Activated B cell treated with CpG ODN at 0.5 μM for 24 hours (primary cell): ENCODE measurements at regions not wholly inside any gene's neighbourhood (a gene's known extent, or its start where the extent isn't known, plus 50 kb on each side); places are given as distances from the start of the nearest gene placed in this dataset.

ENCODE experiments used
- ATAC-seq: fragments of 200-7000 bp; cut with Tn5 transposase; one replicate; pipeline ENCODE4 v1.10.0; 2021; ENCODE audit warnings: low read depth, mild to moderate bottlenecking, moderate library complexity
- CTCF ChIA-PET: fragments of 350-600 bp; sonication (Branson Sonifier 250); formaldehyde crosslinking; loops from one replicate; lab custom pipeline; 2021; ENCODE audit warnings: antibody characterized with exemption; lab: Charles Lee
- POLR2A ChIA-PET: fragments of 350-600 bp; sonication (Branson Sonifier 250); formaldehyde crosslinking; loops from one replicate; lab custom pipeline; 2021; ENCODE audit warnings: antibody characterized with exemption; lab: Charles Lee
- DNase-seq: peaks from one replicate; pipeline ENCODE4 v3.0.0; 2022
- H3K27ac Mint-ChIP-seq: one replicate; pipeline ENCODE4 v1.8.0; 2020; ENCODE audit warnings: mixed read lengths
- H3K27me3 Mint-ChIP-seq: one replicate; pipeline ENCODE4 v1.8.0; 2021; ENCODE audit warnings: mixed read lengths
- H3K36me3 Mint-ChIP-seq: one replicate; pipeline ENCODE4 v1.8.0; 2021; ENCODE audit warnings: low read depth, mixed read lengths
- H3K4me1 Mint-ChIP-seq: one replicate; pipeline ENCODE4 v1.8.0; 2021; ENCODE audit warnings: mixed read lengths
- H3K4me3 Mint-ChIP-seq: one replicate; pipeline ENCODE4 v1.8.0; 2020; ENCODE audit warnings: mild to moderate bottlenecking, mixed read lengths
- H3K9me3 Mint-ChIP-seq: one replicate; pipeline ENCODE4 v1.8.0; 2020; ENCODE audit warnings: mixed read lengths
- intact Hi-C: fragments of 100-400 bp; cut with micrococcal nuclease; formaldehyde crosslinking; loops from one replicate; pipeline ENCODE4 v1.15.1; 2024
- TF ChIP-seq, protein P1 (sequence below): fragments of 200-600 bp; IDR thresholded peaks from one replicate; pipeline ENCODE4 v1.8.0; 2022; ENCODE audit warnings: antibody characterized with exemption, mild to moderate bottlenecking

- CTCF ChIA-PET: no interaction called here
- DNase-seq (no peak), ATAC-seq (no peak)
- intact Hi-C loops: no loop called here
- H3K36me3 Mint-ChIP-seq: no peaks in the 10 kb centered on the region
- TF ChIP-seq, protein P1, sequence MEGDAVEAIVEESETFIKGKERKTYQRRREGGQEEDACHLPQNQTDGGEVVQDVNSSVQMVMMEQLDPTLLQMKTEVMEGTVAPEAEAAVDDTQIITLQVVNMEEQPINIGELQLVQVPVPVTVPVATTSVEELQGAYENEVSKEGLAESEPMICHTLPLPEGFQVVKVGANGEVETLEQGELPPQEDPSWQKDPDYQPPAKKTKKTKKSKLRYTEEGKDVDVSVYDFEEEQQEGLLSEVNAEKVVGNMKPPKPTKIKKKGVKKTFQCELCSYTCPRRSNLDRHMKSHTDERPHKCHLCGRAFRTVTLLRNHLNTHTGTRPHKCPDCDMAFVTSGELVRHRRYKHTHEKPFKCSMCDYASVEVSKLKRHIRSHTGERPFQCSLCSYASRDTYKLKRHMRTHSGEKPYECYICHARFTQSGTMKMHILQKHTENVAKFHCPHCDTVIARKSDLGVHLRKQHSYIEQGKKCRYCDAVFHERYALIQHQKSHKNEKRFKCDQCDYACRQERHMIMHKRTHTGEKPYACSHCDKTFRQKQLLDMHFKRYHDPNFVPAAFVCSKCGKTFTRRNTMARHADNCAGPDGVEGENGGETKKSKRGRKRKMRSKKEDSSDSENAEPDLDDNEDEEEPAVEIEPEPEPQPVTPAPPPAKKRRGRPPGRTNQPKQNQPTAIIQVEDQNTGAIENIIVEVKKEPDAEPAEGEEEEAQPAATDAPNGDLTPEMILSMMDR: no peak
- H3K9me3 Mint-ChIP-seq: no peaks in the 10 kb centered on the region
- no peak overlapping the region for H3K4me3 Mint-ChIP-seq
- H3K27me3 Mint-ChIP-seq: no peaks in the 10 kb centered on the region
- H3K27ac Mint-ChIP-seq: no peak overlapping the region
- POLR2A ChIA-PET: no interaction called here
- H3K4me1 Mint-ChIP-seq: no peaks in the 10 kb centered on the region
Observed at GRCh38 chr11:116211147-116211546, 561.6 kb downstream of the BUD13 start.

GRCh38 chr11:116210663-116211062 is 562.1 kb downstream of the BUD13 start:
- Mint-ChIP-seq H3K9me3 (no peaks in the 10 kb centered on the region), H3K27ac (no peak overlapping the region), H3K27me3 (no peaks in the 10 kb centered on the region), H3K36me3 (no peaks in the 10 kb centered on the region), H3K4me3 (no peak overlapping the region), H3K4me1 (no peaks in the 10 kb centered on the region)
- POLR2A ChIA-PET: no interaction called here
- TF ChIP-seq, protein P1: no peak
- CTCF ChIA-PET: no interaction called here
- ATAC-seq (no peak), DNase-seq (no peak)
- intact Hi-C loops: no loop called here

GRCh38 chr11:116209255-116209654 is 563.5 kb downstream of the BUD13 start:
- H3K4me1 Mint-ChIP-seq: no peaks in the 10 kb centered on the region
- intact Hi-C loops: no loop called here
- ChIA-PET CTCF (no interaction called here), POLR2A (no interaction called here)
- H3K27ac Mint-ChIP-seq: no peak overlapping the region
- H3K9me3 Mint-ChIP-seq: no peaks in the 10 kb centered on the region
- no peaks in the 10 kb centered on the region for H3K36me3 Mint-ChIP-seq
- no peaks in the 10 kb centered on the region for H3K27me3 Mint-ChIP-seq
- TF ChIP-seq, protein P1: no peak
- DNase-seq (no peak), ATAC-seq (no peak)
- no peak overlapping the region for H3K4me3 Mint-ChIP-seq

DNA sequence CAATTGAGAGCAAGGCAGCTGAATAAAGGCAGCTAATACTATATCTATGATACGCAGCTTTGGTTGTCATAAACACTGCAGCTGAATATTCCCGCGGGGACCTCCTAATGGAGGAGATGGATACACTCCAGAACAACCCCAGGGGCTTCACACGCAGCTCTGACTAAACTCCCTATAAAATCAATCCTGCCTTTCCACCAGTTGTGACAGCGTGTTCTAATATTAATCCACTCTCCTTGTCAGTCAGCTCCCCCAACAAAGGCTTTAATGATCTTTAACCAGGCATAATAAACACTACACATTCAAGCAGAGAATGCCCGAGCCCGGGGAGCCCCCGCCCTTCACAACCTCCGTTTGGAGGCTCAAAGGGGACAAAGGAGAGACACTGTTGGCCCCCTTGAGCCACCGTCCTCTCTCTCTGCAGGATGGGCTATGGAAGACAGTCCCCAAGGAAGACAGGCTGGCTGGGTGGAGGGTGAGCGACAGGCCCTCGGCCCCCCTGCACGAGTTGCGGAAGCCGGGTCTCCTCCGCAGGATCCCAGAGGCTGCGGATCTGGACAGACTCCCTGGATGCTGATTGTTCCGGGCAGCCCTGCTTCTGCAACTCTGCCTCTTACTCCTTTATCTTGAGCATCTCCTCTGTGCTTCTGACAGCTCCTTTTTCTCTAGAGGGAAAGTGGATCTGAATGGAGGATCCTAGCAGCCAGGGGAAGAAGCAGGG is 565.2 kb downstream of the BUD13 start:
- TF ChIP-seq, protein P1: no peak

DNA sequence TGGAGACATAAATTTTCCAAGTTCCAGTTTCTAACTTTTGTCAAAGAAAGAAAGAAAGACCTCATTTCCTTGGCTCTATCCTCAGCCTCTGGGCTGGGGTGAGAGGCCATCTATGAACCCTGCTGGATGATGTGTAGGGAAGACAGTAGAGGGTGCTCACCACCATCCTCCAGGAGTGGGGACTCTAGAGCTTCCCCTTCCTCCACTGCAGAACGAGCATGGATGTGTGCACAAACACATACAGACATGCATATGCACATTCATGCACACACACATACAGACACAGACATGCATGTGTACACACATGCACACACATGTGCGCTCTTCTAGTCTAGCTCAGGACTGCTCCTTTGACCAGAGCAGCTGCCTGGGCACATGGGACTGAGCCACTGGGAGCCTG is 565.8 kb downstream of the BUD13 start:
- no peaks in the 10 kb centered on the region for H3K36me3 Mint-ChIP-seq
- no peak overlapping the region for H3K4me3 Mint-ChIP-seq
- H3K27me3 Mint-ChIP-seq: peaks cover 8% of the 10 kb centered on the region
- DNase-seq (no peak), ATAC-seq (no peak)
- H3K9me3 Mint-ChIP-seq: no peaks in the 10 kb centered on the region
- intact Hi-C loops: no loop called here
- ChIA-PET CTCF (no interaction called here), POLR2A (no interaction called here)
- TF ChIP-seq, protein P1: no peak
- no peaks in the 10 kb centered on the region for H3K4me1 Mint-ChIP-seq
- H3K27ac Mint-ChIP-seq: no peak overlapping the region

More for the DNA sequence above, 565.2 kb downstream of the BUD13 start:
- intact Hi-C loops: no loop called here
- DNase-seq (no peak), ATAC-seq (no peak)
- Mint-ChIP-seq H3K27me3 (peaks cover 6% of the 10 kb centered on the region), H3K27ac (no peak overlapping the region), H3K4me3 (no peak overlapping the region), H3K4me1 (no peaks in the 10 kb centered on the region), H3K9me3 (no peaks in the 10 kb centered on the region), H3K36me3 (no peaks in the 10 kb centered on the region)
- POLR2A ChIA-PET: no interaction called here
- CTCF ChIA-PET: no interaction called here
